ENCODE measurements at regions not wholly inside any gene's neighbourhood (a gene's known extent, or its start where the extent isn't known, plus 50 kb on each side); places are given as distances from the start of the nearest gene placed in this dataset.
"Not testable (repeated sequence)": the region's sequence is repeated elsewhere in the genome, so short reads cannot be mapped to it uniquely, and the experiment has no call there.

DNA sequence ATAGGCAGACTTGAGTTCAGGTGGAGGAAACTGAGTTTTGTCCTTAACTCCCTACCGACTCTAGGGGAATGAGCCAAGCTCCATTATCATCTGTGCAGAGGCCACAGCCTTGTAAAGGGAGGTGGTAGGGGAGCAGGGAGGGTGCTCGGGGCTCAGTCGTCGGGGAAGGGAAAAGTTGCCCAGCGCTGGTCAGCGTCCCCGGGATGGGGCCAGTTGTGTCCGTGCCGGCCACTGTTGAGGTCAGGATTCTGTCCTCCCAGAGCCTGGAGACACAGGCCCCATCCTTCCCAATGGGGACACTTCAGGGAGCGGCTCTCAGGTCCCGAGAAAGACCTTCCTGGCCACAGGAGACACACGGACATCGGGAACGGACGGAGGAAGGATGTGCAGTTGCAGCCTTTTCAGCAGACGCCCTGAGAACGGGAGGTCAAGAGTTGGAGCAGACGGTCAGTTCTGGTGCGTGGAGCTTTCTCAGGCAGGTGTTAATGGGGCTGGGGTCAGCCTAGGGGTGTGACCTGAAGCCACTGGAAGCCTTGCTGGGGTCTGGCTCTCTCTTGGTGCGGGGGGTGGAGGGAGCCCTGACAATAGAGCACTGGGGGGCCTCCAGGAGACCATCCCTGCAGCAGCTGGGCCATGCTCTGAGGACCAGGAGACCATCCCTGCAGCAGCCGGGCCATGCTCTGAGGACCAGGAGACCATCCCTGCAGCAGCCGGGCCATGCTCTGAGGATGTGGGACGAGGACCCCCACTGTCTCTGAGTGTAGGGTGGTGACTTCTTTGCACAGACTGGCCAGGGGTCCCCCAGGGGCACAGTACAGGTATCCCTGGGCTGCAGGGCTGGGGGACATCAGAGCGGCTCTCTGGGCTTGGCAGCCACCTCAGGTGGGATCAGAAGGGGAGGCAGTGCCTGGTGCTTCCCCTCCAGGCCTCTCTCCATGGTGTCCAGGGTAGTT, 394.7 kb downstream of the TMEM121 start:
- not testable (repeated sequence) for H3K27me3 ChIP-seq (ENCODE audit: insufficient read depth, low read length); H3K36me3 ChIP-seq (ENCODE audit: insufficient read depth, low read depth, low read length); H3K4me1 ChIP-seq (ENCODE audit: insufficient read depth, low read length); H3K4me3 ChIP-seq (ENCODE audit: low read length); H3K9ac ChIP-seq (ENCODE audit: low read depth, low read length); H3K27ac ChIP-seq (ENCODE audit: low read length)
- peaks cover 68% of the 10 kb centered on the region for H3K9me3 ChIP-seq (ENCODE audit: insufficient read depth, low read depth, low read length)

DNA sequence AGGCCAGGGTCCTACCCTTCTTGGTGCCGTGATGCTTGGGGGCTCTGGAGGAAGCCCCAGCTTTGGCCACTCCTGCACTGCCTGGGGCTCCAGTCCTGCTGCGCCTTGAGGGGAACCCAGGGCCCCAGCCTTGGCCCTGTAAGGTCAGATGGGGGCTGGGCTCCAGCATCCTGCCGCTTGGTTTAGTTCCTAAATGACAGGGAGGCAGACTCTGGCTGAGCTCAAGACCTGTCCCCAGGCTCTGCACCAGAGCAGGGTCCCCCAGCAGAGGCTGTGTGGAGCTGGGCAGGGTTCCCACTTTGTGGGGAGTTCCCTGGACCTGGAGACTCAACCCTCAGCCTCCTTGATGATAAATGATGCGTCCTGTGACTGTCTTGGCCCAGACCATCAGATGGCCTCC, 395.4 kb downstream of the TMEM121 start:
- not testable (repeated sequence) for H3K4me3 ChIP-seq (ENCODE audit: low read length); H3K9ac ChIP-seq (ENCODE audit: low read depth, low read length); H3K36me3 ChIP-seq (ENCODE audit: insufficient read depth, low read depth, low read length); H3K27me3 ChIP-seq (ENCODE audit: insufficient read depth, low read length); H3K4me1 ChIP-seq (ENCODE audit: insufficient read depth, low read length); H3K27ac ChIP-seq (ENCODE audit: low read length)
- H3K9me3 ChIP-seq (ENCODE audit: insufficient read depth, low read depth, low read length), result peaks cover 68% of the 10 kb centered on the region

DNA sequence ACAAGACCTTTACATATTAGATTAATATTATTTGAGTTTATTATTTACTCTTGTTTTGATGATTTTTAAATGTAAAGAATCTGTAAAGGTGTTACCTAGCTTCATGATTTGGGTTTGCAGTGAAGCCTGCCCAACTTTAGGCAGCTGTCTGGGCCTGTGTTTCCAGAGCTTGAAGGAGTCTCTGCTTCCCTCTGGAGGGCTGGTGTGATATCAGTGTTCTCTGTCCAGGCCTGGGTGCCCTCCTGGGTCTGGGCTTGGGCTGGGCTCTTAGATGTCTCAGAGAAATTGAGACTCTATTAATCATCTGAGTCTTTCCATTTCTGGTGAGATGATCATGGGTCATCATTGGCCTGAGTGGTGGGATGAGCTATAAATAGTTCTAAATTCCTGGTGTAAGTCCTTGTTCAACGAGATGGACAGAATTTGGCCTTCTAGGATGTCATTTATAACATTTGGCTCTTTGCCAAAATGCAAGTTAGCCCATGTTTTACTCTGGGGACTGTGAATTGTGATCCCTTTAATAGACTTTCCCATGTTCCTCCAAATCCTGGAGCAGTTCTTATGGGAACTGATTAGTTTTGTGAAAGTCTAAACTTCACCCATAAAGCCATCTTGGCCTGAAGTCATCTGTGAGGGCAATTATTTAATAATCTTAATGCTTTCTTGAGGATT, 397.3 kb downstream of the TMEM121 start:
- H3K4me1 ChIP-seq (ENCODE audit: insufficient read depth, low read length); H3K9ac ChIP-seq (ENCODE audit: low read depth, low read length); H3K36me3 ChIP-seq (ENCODE audit: insufficient read depth, low read depth, low read length); H3K4me3 ChIP-seq (ENCODE audit: low read length); H3K27me3 ChIP-seq (ENCODE audit: insufficient read depth, low read length); H3K27ac ChIP-seq (ENCODE audit: low read length): not testable (repeated sequence)
- peaks cover 71% of the 10 kb centered on the region for H3K9me3 ChIP-seq (ENCODE audit: insufficient read depth, low read depth, low read length)

DNA sequence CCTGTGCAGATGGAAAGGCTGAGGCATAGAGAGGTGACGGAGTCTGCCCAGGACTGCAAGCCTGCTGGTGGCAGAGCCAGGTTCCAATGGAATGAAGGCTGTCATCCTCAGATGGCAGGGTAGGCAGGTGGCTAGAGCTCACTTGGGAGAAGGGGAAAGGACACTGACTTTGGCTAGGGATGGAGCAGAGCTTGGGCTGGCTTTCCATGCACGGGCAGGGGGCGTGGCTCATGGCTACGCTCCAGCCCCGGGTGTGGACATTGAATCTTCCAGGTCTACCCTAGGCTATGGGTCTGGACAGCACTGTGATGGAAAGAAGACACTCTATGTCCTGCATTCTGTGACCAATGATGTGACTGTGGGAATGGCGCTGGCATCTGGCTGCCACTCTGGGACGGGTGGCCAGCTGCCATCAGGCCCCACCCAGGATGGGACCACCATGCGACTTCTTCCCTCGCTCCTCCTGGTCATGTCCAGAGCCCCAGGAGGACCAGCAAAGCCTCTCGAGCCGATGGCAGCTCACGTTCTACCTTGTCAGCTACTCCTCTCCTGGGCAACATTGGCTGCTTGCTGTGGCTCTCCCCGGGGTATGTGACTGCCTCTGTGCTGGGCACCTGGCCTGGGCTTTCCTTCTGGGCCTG, 398.7 kb downstream of the TMEM121 start:
- no peaks in the 10 kb centered on the region for H3K36me3 ChIP-seq (ENCODE audit: insufficient read depth, low read depth, low read length)
- H3K4me1 ChIP-seq (ENCODE audit: insufficient read depth, low read length), result no peaks in the 10 kb centered on the region
- no peak overlapping the region for H3K4me3 ChIP-seq (ENCODE audit: low read length)
- peaks cover 73% of the 10 kb centered on the region for H3K9me3 ChIP-seq (ENCODE audit: insufficient read depth, low read depth, low read length)
- no peaks in the 10 kb centered on the region for H3K27me3 ChIP-seq (ENCODE audit: insufficient read depth, low read length)
- no peak overlapping the region for H3K9ac ChIP-seq (ENCODE audit: low read depth, low read length)
- no peak overlapping the region for H3K27ac ChIP-seq (ENCODE audit: low read length)

DNA sequence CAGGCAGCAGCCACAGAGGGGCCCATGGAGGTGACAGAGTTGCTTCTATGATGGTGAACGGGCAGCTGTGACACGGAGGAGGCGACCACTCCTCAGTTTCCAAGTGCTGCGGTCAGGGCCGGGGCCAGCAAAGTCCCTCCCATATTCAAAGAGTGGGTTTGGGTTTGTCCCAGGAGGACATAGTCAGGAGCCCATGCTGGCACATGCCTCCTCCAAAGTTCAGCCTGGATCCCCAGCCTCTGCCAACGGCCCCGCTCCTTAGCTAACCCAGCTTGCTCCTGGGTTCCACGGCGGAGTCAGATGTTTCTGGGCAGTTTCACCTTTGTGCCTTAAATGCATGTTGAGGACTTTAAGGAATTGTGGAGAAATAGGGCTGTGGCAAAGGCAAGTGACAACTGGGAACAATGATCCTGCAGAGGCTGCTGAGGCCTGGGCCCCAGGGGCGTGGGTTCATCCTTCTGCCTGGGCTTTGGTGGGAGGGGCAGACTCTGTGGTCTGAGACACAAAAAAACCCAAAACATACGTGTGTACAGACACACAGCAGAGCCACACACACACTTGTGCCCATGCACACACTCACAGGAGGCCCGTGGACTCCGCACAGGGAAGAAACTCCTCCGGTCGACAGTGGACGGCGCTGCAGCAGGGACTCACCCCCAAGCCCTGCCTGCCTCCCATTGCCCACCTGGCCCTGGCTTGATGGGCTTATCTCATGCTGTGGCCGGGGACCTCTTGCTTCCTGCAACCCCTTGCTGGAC, 399.4 kb downstream of the TMEM121 start:
- H3K36me3 ChIP-seq (ENCODE audit: insufficient read depth, low read depth, low read length), result no peaks in the 10 kb centered on the region
- H3K4me3 ChIP-seq (ENCODE audit: low read length), result no peak overlapping the region
- H3K27ac ChIP-seq (ENCODE audit: low read length), result no peak overlapping the region
- no peak overlapping the region for H3K9ac ChIP-seq (ENCODE audit: low read depth, low read length)
- H3K27me3 ChIP-seq (ENCODE audit: insufficient read depth, low read length), result no peaks in the 10 kb centered on the region
- no peaks in the 10 kb centered on the region for H3K4me1 ChIP-seq (ENCODE audit: insufficient read depth, low read length)
- H3K9me3 ChIP-seq (ENCODE audit: insufficient read depth, low read depth, low read length), result peaks cover 79% of the 10 kb centered on the region

DNA sequence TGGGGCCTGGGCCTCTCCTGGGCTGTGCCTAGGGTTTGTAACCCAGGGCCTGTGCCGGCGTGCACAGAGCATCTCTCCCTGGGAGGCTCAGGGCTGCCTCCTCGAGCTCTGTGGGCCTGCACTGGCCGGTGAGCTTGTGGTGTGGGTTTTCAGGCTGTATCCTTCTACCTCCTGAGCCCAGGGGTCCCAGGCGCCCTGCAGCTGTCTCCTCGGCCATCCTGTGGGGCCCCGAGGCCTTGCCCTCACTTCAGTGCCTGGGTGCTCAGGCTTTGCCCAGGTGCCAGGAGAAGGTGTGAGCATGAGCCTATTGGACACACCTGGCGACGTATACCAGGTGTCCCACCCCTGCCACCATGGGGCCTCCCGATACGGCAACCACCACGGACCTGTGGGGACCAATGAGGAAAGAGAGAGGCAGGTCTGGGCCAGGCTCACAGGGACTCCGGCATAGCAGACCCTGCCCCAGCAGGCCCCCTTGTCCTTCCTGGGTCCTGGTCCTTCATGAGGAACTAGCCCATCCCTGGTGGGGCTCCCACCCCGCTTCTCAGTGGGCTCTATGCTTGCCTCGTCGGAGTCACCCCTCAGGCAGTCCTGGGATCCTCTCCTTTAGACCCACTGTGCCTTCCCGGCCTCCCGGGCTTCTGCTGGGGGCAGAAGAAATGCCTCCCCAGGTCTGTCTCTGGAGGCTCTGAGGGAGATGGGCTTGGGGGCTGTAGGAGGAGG, 400.2 kb downstream of the TMEM121 start:
- Histone ChIP-seq H3K27ac (ENCODE audit: low read length) (no peak overlapping the region), H3K36me3 (ENCODE audit: insufficient read depth, low read depth, low read length) (no peaks in the 10 kb centered on the region), H3K4me1 (ENCODE audit: insufficient read depth, low read length) (no peaks in the 10 kb centered on the region), H3K9ac (ENCODE audit: low read depth, low read length) (no peak overlapping the region), H3K4me3 (ENCODE audit: low read length) (no peak overlapping the region), H3K27me3 (ENCODE audit: insufficient read depth, low read length) (no peaks in the 10 kb centered on the region), H3K9me3 (ENCODE audit: insufficient read depth, low read depth, low read length) (peaks cover 84% of the 10 kb centered on the region)

DNA sequence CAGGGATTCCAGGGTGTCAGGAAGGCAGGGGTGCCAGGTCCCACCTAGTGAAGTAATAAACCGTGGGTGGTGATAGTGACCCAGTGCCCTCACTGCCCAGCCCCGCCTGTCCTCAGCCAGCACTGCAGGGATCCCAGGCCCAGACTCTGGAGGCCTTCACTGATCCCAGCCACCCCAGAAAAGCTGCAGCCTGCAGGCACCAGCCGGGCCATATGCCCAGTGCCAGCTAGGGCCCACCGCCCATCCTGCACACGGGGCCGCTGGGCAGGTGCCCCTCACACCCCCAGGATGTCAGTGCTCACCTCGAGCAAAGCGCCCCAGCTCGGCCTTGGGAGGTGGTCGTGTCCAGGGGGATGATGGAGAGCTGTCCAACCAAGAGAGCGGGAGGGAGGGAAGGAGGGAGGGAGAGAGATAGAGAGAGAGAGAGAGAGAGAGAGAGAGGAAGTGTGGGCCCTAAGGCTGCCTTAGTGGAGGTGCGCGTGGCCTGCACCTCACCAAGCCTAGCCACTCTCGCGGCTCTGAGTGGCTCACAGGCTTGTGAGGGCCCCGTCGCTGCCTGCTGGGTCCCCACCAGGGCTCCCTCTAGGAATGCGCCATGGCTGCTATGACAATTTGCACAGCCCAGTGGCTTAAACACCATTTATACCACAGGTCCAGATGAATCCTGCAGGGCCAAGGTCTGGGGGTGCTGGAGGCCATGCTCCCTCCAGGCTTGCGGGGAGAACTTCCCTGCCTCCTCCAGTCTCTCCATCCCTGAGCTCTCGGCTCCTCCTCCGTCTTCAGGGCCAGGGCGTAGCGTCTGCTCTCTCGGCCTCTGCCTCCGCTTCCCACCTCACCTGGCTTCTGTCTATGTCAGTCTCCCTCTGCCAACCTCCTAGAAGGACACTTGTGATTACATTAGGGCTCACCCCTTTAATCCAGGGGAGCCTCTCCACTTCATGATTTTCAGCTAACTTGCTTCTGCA, 401.0 kb downstream of the TMEM121 start:
- H3K27me3 ChIP-seq (ENCODE audit: insufficient read depth, low read length), result no peaks in the 10 kb centered on the region

DNA sequence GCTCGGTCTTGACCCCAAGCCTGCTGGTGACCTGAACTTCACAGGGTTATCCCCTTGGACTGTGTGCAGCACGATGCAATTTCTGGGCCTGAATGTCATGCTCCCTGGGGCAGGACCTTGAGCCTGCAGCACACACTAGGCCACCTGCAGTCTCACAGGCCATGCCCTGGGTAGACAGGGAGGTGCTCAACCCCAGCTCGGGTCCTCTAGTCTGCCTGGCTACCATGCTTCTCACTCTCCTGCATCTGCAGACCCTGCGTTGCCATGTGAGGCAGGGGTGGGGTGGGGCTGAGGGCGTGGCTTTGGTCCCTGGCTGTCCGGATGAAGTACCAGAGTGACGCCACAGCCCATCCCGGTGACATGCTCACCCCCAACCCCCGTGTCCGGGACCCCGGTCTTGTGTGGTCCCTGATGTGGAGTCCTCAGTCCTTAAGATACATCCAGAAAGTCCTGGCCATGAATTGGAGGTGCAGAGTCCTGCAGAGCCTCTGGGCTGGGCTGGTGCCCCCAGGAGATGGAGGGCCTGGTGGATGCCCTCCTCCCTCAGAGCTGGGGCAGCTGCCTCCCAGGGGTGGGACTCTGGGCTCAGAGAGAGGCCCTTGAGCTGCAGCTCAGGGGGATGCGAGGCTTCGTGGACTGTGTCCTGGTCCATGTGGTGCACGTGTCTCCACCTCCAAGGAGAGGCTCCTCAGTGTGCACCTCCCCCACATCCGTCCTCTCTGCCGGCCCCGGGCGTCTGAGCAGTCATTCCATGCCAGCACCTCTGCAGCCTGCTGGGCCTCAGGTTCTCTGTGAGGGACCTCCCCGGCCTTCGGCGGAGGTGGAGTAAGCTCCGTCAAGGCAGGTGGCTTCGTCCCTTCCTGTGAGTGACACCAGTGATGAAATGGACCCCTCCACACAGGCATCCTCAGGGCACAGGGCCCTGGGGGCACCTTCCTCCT, 402.1 kb downstream of the TMEM121 start:
- not testable (repeated sequence) for H3K27ac ChIP-seq (ENCODE audit: low read length)
- H3K9me3 ChIP-seq (ENCODE audit: insufficient read depth, low read depth, low read length), result peaks cover 88% of the 10 kb centered on the region

More for the DNA sequence above, 401.0 kb downstream of the TMEM121 start:
- Histone ChIP-seq H3K4me1 (ENCODE audit: insufficient read depth, low read length) (no peaks in the 10 kb centered on the region), H3K9me3 (ENCODE audit: insufficient read depth, low read depth, low read length) (peaks cover 85% of the 10 kb centered on the region), H3K4me3 (ENCODE audit: low read length) (no peak overlapping the region), H3K27ac (ENCODE audit: low read length) (no peak overlapping the region), H3K36me3 (ENCODE audit: insufficient read depth, low read depth, low read length) (no peaks in the 10 kb centered on the region), H3K9ac (ENCODE audit: low read depth, low read length) (no peak overlapping the region)

DNA sequence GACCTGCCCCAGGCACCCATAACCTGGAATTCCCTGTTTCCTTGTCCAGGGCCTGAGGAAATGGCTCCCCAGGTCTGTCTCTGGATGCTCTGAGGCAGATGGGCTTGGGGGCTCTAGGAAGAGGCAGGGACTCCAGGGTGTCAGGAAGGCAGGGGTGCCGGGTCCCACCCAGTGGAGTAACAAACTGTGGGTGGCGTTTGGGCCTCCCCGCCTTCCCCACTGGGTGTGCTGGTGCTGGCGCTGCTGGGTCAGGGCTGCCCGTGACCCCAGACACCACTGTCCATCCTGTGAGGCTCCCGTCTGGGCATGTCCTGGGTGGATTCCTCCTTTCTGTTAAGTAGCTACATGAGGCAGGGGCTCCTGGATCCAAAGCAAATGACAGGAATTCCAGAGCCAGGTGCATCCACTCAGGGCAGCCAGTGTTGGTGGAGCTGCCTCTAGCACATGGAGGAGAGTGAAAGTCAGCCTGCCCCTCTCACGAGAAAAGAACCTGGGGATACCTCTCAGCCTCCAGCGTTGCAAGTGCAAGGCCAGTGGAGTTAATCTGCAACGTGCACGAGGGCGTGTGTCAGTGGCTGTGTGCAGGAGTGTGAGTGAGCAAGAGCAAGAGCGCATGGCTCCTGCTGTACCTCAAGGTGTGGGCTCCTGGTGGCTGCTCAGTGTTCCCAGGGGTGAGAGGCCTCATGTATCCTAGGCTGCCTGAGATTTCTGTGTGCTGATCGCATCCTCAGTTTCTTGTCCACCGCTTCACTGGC, 403.1 kb downstream of the TMEM121 start:
- H3K4me3 ChIP-seq (ENCODE audit: low read length), result no peak overlapping the region
- H3K36me3 ChIP-seq (ENCODE audit: insufficient read depth, low read depth, low read length), result no peaks in the 10 kb centered on the region
- H3K27ac ChIP-seq (ENCODE audit: low read length), result no peak overlapping the region
- peaks cover 90% of the 10 kb centered on the region for H3K9me3 ChIP-seq (ENCODE audit: insufficient read depth, low read depth, low read length)
- H3K9ac ChIP-seq (ENCODE audit: low read depth, low read length), result no peak overlapping the region
- no peaks in the 10 kb centered on the region for H3K4me1 ChIP-seq (ENCODE audit: insufficient read depth, low read length)
- no peaks in the 10 kb centered on the region for H3K27me3 ChIP-seq (ENCODE audit: insufficient read depth, low read length)

More for the DNA sequence above, 402.1 kb downstream of the TMEM121 start:
- not testable (repeated sequence) for H3K36me3 ChIP-seq (ENCODE audit: insufficient read depth, low read depth, low read length); H3K4me1 ChIP-seq (ENCODE audit: insufficient read depth, low read length); H3K4me3 ChIP-seq (ENCODE audit: low read length); H3K27me3 ChIP-seq (ENCODE audit: insufficient read depth, low read length); H3K9ac ChIP-seq (ENCODE audit: low read depth, low read length)
